GM21717 (cell line): ENCODE measurements at regions not wholly inside any gene's neighbourhood (a gene's known extent, or its start where the extent isn't known, plus 50 kb on each side); places are given as distances from the start of the nearest gene placed in this dataset.

Experiments used
- ATAC-seq: cut with Tn5 transposase; IDR thresholded peaks from one replicate; pipeline ENCODE4 v1.9.1; 2021; ENCODE audit warnings: mild to moderate bottlenecking, moderate library complexity; ENCODE audit not compliant: unreplicated experiment

DNA sequence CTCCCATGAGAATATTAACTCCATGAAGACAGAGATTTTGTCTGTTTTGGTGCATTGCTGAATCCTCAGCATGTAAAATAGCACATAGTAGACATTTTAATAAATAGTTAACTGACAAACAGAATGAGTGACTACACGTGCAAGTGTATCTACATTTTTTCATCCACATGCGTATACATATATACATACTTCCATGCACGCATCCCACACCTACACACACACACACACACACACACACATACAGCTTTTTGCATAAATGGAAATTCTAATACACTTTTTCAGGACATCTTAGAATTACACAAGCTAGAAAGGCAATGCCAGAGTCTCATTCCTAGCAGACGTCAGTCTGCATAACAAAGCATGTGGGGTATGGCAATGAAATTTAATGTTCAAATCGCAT is 139.7 kb upstream of the LRFN2 start:
- ATAC-seq: no peak

- ATAC-seq: no peak
Measured at GRCh38 chr6:40725390-40725789, 138.2 kb upstream of the LRFN2 start.

DNA sequence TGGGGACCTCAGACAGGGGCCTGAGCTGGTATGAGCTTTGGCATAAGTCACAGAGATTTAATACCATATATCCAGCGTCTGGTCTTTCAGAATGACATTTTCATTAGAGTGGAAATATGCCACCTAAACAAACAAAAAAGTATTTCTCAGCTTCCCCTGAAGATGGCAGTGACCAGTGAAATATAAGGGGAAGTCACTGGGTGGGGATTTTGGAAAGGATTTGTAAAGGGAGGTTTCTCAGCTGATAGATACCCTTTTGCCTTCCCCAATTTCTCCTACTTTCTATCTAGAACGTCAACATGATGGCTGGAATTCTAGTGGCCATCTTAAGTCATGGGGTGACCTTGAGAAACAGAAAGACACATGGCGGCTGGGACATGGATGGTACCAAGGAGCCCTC is 137.7 kb upstream of the LRFN2 start:
- no peak for ATAC-seq

DNA sequence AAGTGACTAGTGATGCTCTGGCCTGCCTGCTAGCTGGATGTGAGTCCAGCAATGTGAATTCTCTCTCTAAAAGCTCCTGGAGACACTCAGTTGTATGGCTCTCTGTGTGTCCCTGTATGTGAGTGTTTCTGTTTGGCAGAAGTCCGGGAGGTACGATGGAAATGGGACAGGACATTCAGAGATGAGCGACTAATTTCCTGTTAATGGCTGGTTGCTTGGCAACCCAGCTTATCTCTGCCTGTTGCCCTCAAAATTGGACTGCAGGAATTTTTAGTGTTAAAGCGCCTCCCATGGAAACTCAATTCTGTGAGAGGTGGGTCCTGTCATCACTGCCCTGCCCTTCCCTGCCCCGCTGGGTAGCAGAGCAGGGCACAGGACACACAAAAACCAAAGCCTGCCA is 136.8 kb upstream of the LRFN2 start:
- ATAC-seq: no peak

- no peak for ATAC-seq
Measured at GRCh38 chr6:40722553-40723258, 135.5 kb upstream of the LRFN2 start.

DNA sequence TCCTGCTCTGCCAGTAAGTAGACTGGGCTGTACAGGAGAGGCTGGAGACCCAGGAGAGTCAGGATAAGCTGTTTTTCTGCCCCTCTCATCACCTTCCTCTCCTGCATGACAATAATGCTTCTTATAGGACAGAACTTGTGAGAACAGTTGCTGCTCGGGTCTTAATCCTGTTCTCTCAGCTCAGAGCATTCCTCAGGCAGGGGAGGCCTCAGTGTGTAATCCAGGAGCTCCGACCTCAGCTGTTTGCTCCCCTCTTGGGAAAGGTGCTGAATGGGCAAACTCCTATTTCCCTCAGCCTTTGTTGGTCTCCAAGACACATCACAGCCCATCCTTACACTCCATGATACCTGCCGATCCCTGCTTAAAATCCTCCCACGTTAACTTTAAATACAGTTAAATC is 134.9 kb upstream of the LRFN2 start:
- ATAC-seq: no peak

DNA sequence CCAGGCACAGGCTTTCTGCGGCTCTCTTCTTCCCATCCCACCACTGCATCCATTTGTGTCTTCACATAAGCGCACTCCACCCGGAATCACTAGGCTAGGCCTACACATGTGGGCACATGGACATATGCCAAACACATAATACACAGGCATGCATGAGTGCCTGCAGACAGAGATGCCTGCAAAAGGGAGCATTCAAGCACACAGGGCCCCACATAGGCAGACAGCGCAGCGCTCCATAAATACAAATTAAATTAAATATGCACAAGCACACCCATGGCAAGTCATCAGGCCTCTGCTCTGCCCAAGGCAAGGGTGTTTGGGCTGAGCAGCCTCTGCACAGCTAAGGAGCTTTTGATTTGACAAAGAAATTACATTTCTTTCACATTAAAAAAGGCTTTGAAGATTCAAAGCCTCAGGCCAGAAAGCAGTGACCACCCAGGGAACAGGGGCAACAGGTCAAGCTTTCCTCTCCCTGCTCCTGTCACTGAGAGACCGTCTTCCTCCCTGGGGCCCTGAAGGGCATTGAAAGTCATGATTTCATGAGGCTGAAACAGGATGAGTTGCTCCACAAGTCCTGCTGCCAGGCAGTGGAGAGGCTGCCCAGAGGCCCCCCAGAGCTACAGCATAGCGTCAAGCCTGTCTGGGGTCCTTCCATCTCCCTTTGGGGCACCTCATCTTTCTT is 134.2 kb upstream of the LRFN2 start:
- ATAC-seq: no peak

DNA sequence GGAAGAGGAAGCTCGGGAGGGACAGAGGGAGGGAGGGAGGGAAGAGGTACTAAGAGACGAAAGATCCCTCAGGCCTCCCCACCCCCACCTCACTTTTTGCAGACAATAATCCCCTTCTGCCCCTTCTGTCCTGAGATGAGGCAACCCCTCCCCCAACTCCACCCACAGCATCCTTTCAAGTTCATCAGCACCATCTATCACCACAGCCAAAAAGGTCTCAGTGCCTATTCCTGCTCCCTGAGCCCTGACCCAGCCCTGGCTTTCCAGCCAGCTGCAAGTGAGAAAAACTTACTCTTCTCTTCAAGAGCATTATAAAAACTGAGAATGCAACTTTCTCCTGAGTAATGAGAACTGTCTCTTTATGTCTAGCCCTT is 133.2 kb upstream of the LRFN2 start:
- ATAC-seq: no peak

DNA sequence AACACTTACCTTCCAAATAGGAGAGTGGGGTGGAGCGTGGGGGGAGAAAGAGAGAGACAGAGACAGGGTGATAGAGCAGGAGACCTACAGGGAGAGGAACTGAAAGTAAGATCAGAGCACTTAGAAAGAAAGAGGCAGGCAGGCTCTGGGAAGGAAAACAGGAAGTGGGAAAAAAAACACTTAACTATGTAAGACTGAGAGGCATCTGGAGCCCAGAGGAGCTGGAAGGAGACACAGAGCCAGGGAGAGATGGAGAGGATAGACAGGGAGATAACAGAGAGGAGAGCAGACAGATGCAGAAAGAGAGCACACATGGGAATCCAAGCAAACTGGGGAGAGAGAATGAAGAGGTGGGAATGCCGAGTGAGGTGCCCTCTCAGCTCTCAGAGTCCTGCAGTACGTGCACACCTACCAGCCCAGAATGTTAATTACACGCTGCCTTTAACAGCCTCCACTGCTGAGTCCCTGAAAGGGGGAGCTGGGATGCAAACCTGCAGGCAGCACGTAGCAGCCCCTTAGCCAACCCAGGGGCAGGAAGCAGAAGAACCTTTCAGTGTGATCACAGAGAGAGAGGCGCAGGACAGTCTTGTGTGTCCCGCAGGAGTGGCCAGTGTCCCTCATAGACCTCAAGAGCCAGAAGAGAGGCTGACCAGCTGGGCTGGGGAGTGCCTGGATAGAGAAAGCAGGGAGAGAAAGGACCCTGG is 132.7 kb upstream of the LRFN2 start:
- ATAC-seq: peak; percentile 71

GRCh38 chr6:40718401-40718800 is 131.2 kb upstream of the LRFN2 start:
- no peak for ATAC-seq

- no peak for ATAC-seq
Measured at GRCh38 chr6:40717411-40718057, 130.4 kb upstream of the LRFN2 start.

DNA sequence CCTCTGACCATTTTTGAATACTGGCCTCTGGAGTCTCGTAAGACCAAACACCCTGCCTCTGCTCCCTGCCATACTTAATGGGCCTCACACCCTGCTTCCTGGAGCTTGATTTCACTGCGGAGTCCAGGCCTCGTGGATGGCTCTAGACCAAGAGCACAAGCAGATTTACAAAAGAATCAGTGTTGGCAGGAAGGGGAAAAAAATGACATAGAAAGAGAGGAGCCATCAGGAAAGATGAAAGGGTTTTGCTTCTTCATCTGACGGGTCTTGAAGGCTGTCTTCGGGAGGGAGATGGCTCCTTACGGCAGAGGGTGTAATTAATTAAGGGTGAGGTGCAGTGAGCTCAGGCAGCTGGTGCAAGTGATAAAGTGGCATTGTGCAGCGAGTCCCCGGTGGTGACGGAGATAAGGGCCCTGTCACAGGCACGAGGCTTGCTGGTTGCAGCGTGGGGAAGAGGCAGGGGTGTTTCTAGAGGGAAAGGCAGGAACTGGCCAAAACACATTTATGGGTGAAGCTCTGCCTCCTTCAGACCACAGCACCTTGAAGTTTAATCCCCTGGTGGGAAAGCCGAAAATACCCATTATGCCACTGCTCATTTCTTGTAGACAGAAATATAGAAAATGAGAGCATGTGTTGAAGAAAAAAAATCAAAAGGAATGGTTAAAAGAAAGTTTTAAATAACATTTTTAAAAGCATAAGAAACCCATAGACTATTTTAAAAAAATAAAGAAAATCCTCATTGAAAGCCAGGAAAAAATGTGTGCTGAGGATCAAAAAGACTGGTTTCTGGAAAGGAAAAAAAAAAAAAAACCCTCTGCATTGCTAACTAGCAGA is 128.6 kb upstream of the LRFN2 start:
- no peak for ATAC-seq

GRCh38 chr6:40714576-40715564 is 127.7 kb upstream of the LRFN2 start:
- no peak for ATAC-seq

GRCh38 chr6:40714143-40714542 is 127.0 kb upstream of the LRFN2 start:
- ATAC-seq: no peak

DNA sequence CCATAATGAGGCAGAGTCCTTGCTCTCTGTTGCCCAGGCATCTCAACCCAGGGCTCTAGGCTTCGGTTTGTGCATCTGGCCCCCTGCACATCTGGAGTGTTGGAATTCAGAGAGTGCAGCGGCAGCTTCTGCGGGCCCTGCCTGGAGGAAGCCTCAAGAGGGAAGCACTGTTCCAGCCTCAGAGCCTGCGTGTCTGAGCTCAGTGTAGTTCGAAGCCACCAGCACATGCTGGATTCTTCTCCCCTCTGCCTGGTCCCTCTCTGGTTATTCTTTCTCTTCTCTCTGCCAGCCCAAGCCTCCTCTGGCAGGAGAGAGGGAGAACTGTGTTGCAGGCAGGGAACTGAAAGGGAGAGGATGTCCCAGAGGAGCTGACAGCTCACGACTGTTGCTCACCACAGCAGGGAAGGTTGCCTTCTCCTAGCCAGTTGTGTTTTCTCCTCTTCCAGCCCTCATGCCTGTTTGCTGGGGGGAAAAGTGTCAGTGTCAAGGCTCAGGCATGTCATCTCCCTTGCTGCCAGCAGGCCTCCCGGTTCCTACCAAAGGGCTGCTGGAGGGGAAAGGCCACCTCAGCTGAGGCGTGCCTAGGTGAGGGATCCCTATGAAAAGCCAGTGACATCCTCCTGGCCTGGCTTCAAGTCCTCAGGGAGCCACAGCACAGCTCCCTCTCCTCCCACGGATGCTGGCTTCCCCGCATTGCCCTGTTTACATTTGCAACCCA is 126.0 kb upstream of the LRFN2 start:
- ATAC-seq: no peak

DNA sequence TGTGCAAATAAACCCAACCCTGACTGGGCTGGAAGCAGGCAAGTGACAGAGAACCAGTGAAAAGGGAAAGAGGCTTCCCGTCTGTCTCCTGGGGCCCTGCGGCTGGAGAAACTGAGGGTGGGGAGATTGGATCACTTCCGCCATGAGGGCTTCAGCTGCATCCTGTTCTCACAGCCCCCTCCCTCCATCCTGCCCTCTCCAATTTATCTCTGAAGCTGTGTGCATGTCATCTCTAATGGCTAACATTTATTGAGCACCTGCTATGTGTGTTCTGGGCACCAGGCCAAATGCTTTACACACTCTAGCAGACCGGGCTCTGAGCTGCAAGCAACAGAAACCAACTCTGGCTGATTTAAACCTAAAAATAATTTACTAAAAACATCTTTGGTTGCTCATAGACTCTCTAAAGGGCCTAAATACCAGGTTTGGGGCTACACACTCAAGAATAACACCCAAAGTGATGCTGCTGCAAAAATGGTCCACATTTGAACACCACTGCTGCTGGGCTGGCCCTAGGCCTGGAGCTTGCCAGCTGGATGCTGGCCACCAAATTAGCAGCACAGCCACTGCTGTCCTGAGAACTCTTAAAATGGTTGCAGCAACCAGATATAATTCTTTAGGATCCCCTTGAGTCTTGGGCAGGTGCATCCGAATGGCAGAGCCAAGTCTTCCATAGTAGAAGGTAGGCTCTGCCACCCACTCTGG is 123.6 kb upstream of the LRFN2 start:
- ATAC-seq: no peak

DNA sequence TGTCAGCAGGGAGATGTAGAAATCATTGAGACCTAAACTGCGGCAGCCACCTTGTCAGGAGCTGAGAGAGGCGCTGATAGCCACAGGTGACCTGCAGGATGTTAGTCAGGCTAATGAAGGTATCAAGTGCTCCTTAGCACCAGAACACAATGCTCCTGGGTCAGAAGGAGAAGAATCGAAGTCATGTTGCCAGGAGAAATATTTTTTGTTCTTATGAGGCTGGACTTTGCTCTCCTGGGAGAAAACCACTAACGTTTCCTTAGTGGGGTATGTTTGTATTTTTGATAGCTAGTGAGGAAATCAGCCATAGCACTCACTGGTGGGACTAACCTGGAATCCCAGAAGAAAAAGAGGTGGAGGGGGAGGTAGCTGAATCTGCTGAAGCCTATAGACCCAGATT is 120.9 kb upstream of the LRFN2 start:
- no peak for ATAC-seq

DNA sequence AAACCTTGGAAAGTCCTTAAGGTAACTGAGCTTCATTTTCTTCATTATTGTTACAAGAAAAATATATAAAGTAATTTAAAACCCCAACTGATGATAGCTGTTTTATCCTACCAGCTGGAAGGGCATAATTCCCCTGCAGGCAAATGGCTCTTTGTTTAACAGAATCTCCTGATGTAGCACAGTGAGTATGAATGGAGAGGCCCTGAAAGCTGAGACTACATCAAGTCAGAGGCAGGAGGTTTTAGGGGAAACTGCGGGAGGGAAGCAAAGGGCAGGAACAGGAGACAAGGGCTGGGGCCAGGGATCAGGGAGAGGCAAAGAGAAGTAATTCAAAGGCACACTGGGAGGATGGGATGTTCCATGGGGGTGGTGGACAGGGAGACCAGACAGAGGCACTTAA is 119.0 kb upstream of the LRFN2 start:
- ATAC-seq: no peak
